ENCODE measurements at regions not wholly inside any gene's neighbourhood (a gene's known extent, or its start where the extent isn't known, plus 50 kb on each side); places are given as distances from the start of the nearest gene placed in this dataset.

- no peak for TF ChIP-seq POLR2A (IDR thresholded peaks at IDR 0.05; ENCODE audit: low read depth)
- no peak for TF ChIP-seq CTCF (IDR thresholded peaks at IDR 0.05)
Observed at GRCh38 chr20:24253321-24253720, 216.1 kb upstream of the SYNDIG1 start.
